ENCODE measurements at regions not wholly inside any gene's neighbourhood (a gene's known extent, or its start where the extent isn't known, plus 50 kb on each side); places are given as distances from the start of the nearest gene placed in this dataset.

GRCh38 chr14:49484180-49484579 is 102.0 kb downstream of the RPS29 start:
- H3K4me3 Mint-ChIP-seq, result no peak overlapping the region
- no peaks in the 10 kb centered on the region for H3K27me3 Mint-ChIP-seq
- peaks cover 8% of the 10 kb centered on the region for H3K4me1 Mint-ChIP-seq
- no peaks in the 10 kb centered on the region for H3K36me3 Mint-ChIP-seq
- no peak overlapping the region for H3K27ac Mint-ChIP-seq
- no peak for DNase-seq
- H3K9me3 Mint-ChIP-seq, result peaks cover 1% of the 10 kb centered on the region

GRCh38 chr14:49483268-49483667 is 102.9 kb downstream of the RPS29 start:
- H3K9me3 Mint-ChIP-seq, result no peaks in the 10 kb centered on the region
- no peak for DNase-seq
- no peaks in the 10 kb centered on the region for H3K36me3 Mint-ChIP-seq
- H3K27ac Mint-ChIP-seq, result no peak overlapping the region
- H3K27me3 Mint-ChIP-seq, result no peaks in the 10 kb centered on the region
- H3K4me1 Mint-ChIP-seq, result peaks cover 8% of the 10 kb centered on the region
- no peak overlapping the region for H3K4me3 Mint-ChIP-seq

GRCh38 chr14:49480979-49481498 is 105.1 kb downstream of the RPS29 start:
- H3K27ac Mint-ChIP-seq, result no peak overlapping the region
- no peak for DNase-seq
- H3K4me3 Mint-ChIP-seq, result no peak overlapping the region
- peaks cover 8% of the 10 kb centered on the region for H3K4me1 Mint-ChIP-seq
- H3K36me3 Mint-ChIP-seq, result no peaks in the 10 kb centered on the region
- H3K27me3 Mint-ChIP-seq, result no peaks in the 10 kb centered on the region
- H3K9me3 Mint-ChIP-seq, result no peaks in the 10 kb centered on the region

- no peak overlapping the region for H3K4me3 Mint-ChIP-seq
Observed at GRCh38 chr14:49480053-49480760, 106.0 kb downstream of the RPS29 start.

GRCh38 chr14:49479432-49479831 is 106.7 kb downstream of the RPS29 start:
- Mint-ChIP-seq H3K4me3 (no peak overlapping the region), H3K27ac (no peak overlapping the region), H3K36me3 (no peaks in the 10 kb centered on the region), H3K4me1 (peaks cover 8% of the 10 kb centered on the region), H3K9me3 (no peaks in the 10 kb centered on the region), H3K27me3 (no peaks in the 10 kb centered on the region)
- DNase-seq, result no peak

More at GRCh38 chr14:49480053-49480760, 106.0 kb downstream of the RPS29 start:
- Mint-ChIP-seq H3K36me3 (no peaks in the 10 kb centered on the region), H3K4me1 (peaks cover 8% of the 10 kb centered on the region), H3K9me3 (no peaks in the 10 kb centered on the region), H3K27ac (no peak overlapping the region), H3K27me3 (no peaks in the 10 kb centered on the region)
- no peak for DNase-seq

GRCh38 chr14:49478784-49479183 is 107.4 kb downstream of the RPS29 start:
- DNase-seq, result no peak
- no peaks in the 10 kb centered on the region for H3K36me3 Mint-ChIP-seq
- no peak overlapping the region for H3K27ac Mint-ChIP-seq
- no peaks in the 10 kb centered on the region for H3K9me3 Mint-ChIP-seq
- no peak overlapping the region for H3K4me3 Mint-ChIP-seq
- peaks cover 8% of the 10 kb centered on the region for H3K4me1 Mint-ChIP-seq
- H3K27me3 Mint-ChIP-seq, result no peaks in the 10 kb centered on the region

GRCh38 chr14:49467091-49467490 is 119.1 kb downstream of the RPS29 start:
- DNase-seq, result no peak
- no peaks in the 10 kb centered on the region for H3K36me3 Mint-ChIP-seq
- no peaks in the 10 kb centered on the region for H3K9me3 Mint-ChIP-seq
- H3K27me3 Mint-ChIP-seq, result peaks cover 12% of the 10 kb centered on the region
- H3K4me3 Mint-ChIP-seq, result no peak overlapping the region
- H3K4me1 Mint-ChIP-seq, result no peaks in the 10 kb centered on the region
- no peak overlapping the region for H3K27ac Mint-ChIP-seq

- no peak overlapping the region for H3K27ac Mint-ChIP-seq
- no peaks in the 10 kb centered on the region for H3K9me3 Mint-ChIP-seq
- H3K36me3 Mint-ChIP-seq, result no peaks in the 10 kb centered on the region
- H3K4me1 Mint-ChIP-seq, result no peaks in the 10 kb centered on the region
- H3K4me3 Mint-ChIP-seq, result no peak overlapping the region
- peaks cover 12% of the 10 kb centered on the region for H3K27me3 Mint-ChIP-seq
- DNase-seq, result no peak
Observed at GRCh38 chr14:49464885-49465284, 121.3 kb downstream of the RPS29 start.

GRCh38 chr14:49463146-49463545 is 123.0 kb downstream of the RPS29 start:
- Mint-ChIP-seq H3K36me3 (no peaks in the 10 kb centered on the region), H3K9me3 (no peaks in the 10 kb centered on the region), H3K27ac (no peak overlapping the region), H3K4me1 (no peaks in the 10 kb centered on the region), H3K4me3 (no peak overlapping the region), H3K27me3 (peaks cover 3% of the 10 kb centered on the region)
- no peak for DNase-seq

- Mint-ChIP-seq H3K27ac (no peak overlapping the region), H3K9me3 (no peaks in the 10 kb centered on the region), H3K27me3 (no peaks in the 10 kb centered on the region), H3K36me3 (no peaks in the 10 kb centered on the region), H3K4me1 (no peaks in the 10 kb centered on the region), H3K4me3 (no peak overlapping the region)
- DNase-seq, result peak; percentile 22
Observed at GRCh38 chr14:49461529-49462401, 124.4 kb downstream of the RPS29 start.

GRCh38 chr14:49460662-49461061 is 125.5 kb downstream of the RPS29 start:
- H3K36me3 Mint-ChIP-seq, result no peaks in the 10 kb centered on the region
- H3K9me3 Mint-ChIP-seq, result no peaks in the 10 kb centered on the region
- DNase-seq, result no peak
- no peak overlapping the region for H3K4me3 Mint-ChIP-seq
- no peak overlapping the region for H3K27ac Mint-ChIP-seq
- no peaks in the 10 kb centered on the region for H3K27me3 Mint-ChIP-seq
- no peaks in the 10 kb centered on the region for H3K4me1 Mint-ChIP-seq

GRCh38 chr14:49456589-49456988 is 129.6 kb downstream of the RPS29 start:
- DNase-seq, result no peak
- Mint-ChIP-seq H3K27ac (no peak overlapping the region), H3K4me1 (no peaks in the 10 kb centered on the region), H3K36me3 (no peaks in the 10 kb centered on the region), H3K4me3 (no peak overlapping the region), H3K27me3 (no peaks in the 10 kb centered on the region), H3K9me3 (no peaks in the 10 kb centered on the region)

GRCh38 chr14:49451938-49452337 is 134.2 kb downstream of the RPS29 start:
- H3K9me3 Mint-ChIP-seq, result peaks cover 7% of the 10 kb centered on the region
- H3K27ac Mint-ChIP-seq, result no peak overlapping the region
- no peak for DNase-seq
- peaks cover 4% of the 10 kb centered on the region for H3K27me3 Mint-ChIP-seq
- H3K36me3 Mint-ChIP-seq, result no peaks in the 10 kb centered on the region
- H3K4me3 Mint-ChIP-seq, result no peak overlapping the region
- H3K4me1 Mint-ChIP-seq, result no peaks in the 10 kb centered on the region

- H3K36me3 Mint-ChIP-seq, result no peaks in the 10 kb centered on the region
- H3K4me1 Mint-ChIP-seq, result no peaks in the 10 kb centered on the region
- peaks cover 4% of the 10 kb centered on the region for H3K27me3 Mint-ChIP-seq
- H3K27ac Mint-ChIP-seq, result no peak overlapping the region
- no peak overlapping the region for H3K4me3 Mint-ChIP-seq
- peaks cover 7% of the 10 kb centered on the region for H3K9me3 Mint-ChIP-seq
- DNase-seq, result no peak
Observed at GRCh38 chr14:49449749-49450148, 136.4 kb downstream of the RPS29 start.

- peaks cover 7% of the 10 kb centered on the region for H3K9me3 Mint-ChIP-seq
- no peaks in the 10 kb centered on the region for H3K36me3 Mint-ChIP-seq
- peaks cover 4% of the 10 kb centered on the region for H3K27me3 Mint-ChIP-seq
- no peak overlapping the region for H3K4me3 Mint-ChIP-seq
- no peak for DNase-seq
- H3K27ac Mint-ChIP-seq, result no peak overlapping the region
- no peaks in the 10 kb centered on the region for H3K4me1 Mint-ChIP-seq
Observed at GRCh38 chr14:49447540-49448107, 138.6 kb downstream of the RPS29 start.

Data from activated naive CD8-positive, alpha-beta T cell treated with anti-CD3 and anti-CD28 coated beads for 36 hours (primary cell).